Liver (tissue), 3 donors: ENCODE measurements at regions not wholly inside any gene's neighbourhood (a gene's known extent, or its start where the extent isn't known, plus 50 kb on each side); places are given as distances from the start of the nearest gene placed in this dataset.

ENCODE experiments used
- ATF3 ChIP-seq: IDR thresholded peaks from 2 replicates; pipeline ENCODE4 v1.6.1; 2016; ENCODE audit warnings: antibody characterized with exemption
- CTCF ChIP-seq: fragments of 150-350 bp; IDR thresholded peaks from 2 replicates; pipeline ENCODE4 v1.5.1; 2017; ENCODE audit warnings: improper control_type of control experiment, low read depth, low read length; ENCODE audit not compliant: missing input control
- SP1 ChIP-seq: IDR thresholded peaks from 2 replicates; pipeline ENCODE4 v1.6.1; 2018; ENCODE audit warnings: antibody characterized with exemption, mild to moderate bottlenecking
- donor health status: healthy.
- donor health status: healthy.

- TF ChIP-seq SP1, result no peak
- no peak for TF ChIP-seq CTCF
- TF ChIP-seq ATF3, result no peak
Measured at GRCh38 chr10:131625041-131625440, 275.8 kb upstream of the PPP2R2D start.
